ENCODE measurements at regions not wholly inside any gene's neighbourhood (a gene's known extent, or its start where the extent isn't known, plus 50 kb on each side); places are given as distances from the start of the nearest gene placed in this dataset.

DNA sequence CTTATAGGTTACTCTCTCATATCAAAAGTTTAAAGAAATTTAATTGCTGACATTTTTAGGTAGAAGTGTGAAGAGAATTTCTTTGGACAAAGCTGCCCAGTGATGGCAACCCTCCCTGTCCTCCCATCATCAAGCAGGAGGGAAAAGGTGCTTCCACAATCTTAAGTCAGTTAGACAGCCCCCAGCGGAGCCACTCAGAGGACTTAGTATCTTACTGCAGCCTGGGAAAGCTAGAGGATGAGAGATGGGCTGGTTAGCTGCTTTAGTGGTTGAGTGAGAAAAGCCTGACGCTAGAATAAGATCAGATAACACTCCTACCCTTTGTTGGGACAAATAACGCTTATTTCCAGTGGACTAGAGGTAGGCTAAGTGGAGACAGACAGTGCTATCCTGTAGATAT, 227.1 kb downstream of the RFPL4B start:
- no peaks in the 10 kb centered on the region for H3K27me3 ChIP-seq (ENCODE audit: control insufficient read depth, insufficient read depth, low read length)
- H3K36me3 ChIP-seq (ENCODE audit: control insufficient read depth, insufficient read depth, low read length) = no peaks in the 10 kb centered on the region
- H3K27ac ChIP-seq (ENCODE audit: low read length) = no peak overlapping the region
- POLR2A ChIA-PET = interaction anchor here (0.5 kb wide), 1 partner anchor 354 kb away, joined by 3 read pairs; no protein-coding TSS in a partner anchor
- ATAC-seq (no peak), DNase-seq (ENCODE audit: low read depth, low spot score) (no peak)
- no TSS peak for BruUV-seq (replicated peaks)
- in situ Hi-C loops (cut with HindIII; ENCODE audit: low pct_unique_long_range_greater_than_20kb, low sequenced_read_pairs) = no loop called here
- TF ChIP-seq POLR2AphosphoS5 (IDR thresholded peaks at IDR 0.05; ENCODE audit: low read depth, low read length) (no peak), SIN3A (IDR thresholded peaks at IDR 0.05; ENCODE audit: borderline replicate concordance, insufficient read depth, low read depth, low read length) (no peak), TCF7L2 (IDR thresholded peaks at IDR 0.05; ENCODE audit: low read depth, low read length) (no peak)
- TF ChIP-seq, protein P1, sequence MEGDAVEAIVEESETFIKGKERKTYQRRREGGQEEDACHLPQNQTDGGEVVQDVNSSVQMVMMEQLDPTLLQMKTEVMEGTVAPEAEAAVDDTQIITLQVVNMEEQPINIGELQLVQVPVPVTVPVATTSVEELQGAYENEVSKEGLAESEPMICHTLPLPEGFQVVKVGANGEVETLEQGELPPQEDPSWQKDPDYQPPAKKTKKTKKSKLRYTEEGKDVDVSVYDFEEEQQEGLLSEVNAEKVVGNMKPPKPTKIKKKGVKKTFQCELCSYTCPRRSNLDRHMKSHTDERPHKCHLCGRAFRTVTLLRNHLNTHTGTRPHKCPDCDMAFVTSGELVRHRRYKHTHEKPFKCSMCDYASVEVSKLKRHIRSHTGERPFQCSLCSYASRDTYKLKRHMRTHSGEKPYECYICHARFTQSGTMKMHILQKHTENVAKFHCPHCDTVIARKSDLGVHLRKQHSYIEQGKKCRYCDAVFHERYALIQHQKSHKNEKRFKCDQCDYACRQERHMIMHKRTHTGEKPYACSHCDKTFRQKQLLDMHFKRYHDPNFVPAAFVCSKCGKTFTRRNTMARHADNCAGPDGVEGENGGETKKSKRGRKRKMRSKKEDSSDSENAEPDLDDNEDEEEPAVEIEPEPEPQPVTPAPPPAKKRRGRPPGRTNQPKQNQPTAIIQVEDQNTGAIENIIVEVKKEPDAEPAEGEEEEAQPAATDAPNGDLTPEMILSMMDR (IDR thresholded peaks at IDR 0.05) = no peak
- TF ChIP-seq, protein P2, sequence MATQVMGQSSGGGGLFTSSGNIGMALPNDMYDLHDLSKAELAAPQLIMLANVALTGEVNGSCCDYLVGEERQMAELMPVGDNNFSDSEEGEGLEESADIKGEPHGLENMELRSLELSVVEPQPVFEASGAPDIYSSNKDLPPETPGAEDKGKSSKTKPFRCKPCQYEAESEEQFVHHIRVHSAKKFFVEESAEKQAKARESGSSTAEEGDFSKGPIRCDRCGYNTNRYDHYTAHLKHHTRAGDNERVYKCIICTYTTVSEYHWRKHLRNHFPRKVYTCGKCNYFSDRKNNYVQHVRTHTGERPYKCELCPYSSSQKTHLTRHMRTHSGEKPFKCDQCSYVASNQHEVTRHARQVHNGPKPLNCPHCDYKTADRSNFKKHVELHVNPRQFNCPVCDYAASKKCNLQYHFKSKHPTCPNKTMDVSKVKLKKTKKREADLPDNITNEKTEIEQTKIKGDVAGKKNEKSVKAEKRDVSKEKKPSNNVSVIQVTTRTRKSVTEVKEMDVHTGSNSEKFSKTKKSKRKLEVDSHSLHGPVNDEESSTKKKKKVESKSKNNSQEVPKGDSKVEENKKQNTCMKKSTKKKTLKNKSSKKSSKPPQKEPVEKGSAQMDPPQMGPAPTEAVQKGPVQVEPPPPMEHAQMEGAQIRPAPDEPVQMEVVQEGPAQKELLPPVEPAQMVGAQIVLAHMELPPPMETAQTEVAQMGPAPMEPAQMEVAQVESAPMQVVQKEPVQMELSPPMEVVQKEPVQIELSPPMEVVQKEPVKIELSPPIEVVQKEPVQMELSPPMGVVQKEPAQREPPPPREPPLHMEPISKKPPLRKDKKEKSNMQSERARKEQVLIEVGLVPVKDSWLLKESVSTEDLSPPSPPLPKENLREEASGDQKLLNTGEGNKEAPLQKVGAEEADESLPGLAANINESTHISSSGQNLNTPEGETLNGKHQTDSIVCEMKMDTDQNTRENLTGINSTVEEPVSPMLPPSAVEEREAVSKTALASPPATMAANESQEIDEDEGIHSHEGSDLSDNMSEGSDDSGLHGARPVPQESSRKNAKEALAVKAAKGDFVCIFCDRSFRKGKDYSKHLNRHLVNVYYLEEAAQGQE (IDR thresholded peaks at IDR 0.05; ENCODE audit: insufficient read depth in 1 of 2, low read depth in 2 of 2, low read length in 1 of 2) = no peak
- no peaks in the 10 kb centered on the region for H3K9me3 ChIP-seq (ENCODE audit: control insufficient read depth, insufficient read depth, low read depth, low read length)
- H3K4me1 ChIP-seq (ENCODE audit: control insufficient read depth, insufficient read depth, low read length) = no peaks in the 10 kb centered on the region
- H3K4me3 ChIP-seq (ENCODE audit: low read depth in 2 of 2, low read length in 2 of 2) = no peak overlapping the region
- CTCF ChIA-PET = no interaction called here
- intact Hi-C loops (cut with micrococcal nuclease; ENCODE audit: unreplicated experiment) = no loop called here

DNA sequence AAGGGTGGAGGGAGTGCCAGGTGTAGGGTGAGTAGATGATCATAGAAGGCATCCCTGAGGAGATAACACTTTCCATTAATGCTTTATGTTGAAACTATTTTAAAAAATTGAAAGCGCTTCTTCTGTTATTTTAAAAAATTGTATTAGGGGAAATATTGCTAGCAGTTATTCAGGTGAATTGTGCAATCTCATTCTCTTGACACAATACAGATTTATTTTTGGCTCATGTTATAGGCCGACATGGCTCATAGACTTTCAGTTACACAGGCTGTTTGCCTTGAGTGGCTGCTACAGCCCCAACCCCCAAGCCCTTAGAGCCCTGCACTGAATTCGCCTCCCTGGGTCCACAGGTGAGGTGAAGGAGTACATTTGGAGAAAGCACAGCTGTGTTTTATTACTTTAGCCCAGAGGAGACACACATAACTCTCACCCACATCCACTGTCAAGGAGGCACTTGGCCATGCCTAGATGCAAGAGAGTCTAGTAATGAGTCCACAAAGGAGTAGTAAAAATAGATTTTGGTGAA, 228.2 kb downstream of the RFPL4B start:
- CTCF ChIA-PET = no interaction called here
- intact Hi-C loops (cut with micrococcal nuclease; ENCODE audit: unreplicated experiment) = no loop called here
- Histone ChIP-seq H3K36me3 (ENCODE audit: control insufficient read depth, insufficient read depth, low read length) (no peaks in the 10 kb centered on the region), H3K4me3 (ENCODE audit: low read depth in 2 of 2, low read length in 2 of 2) (no peak overlapping the region), H3K9me3 (ENCODE audit: control insufficient read depth, insufficient read depth, low read depth, low read length) (no peaks in the 10 kb centered on the region), H3K27ac (ENCODE audit: low read length) (no peak overlapping the region), H3K27me3 (ENCODE audit: control insufficient read depth, insufficient read depth, low read length) (no peaks in the 10 kb centered on the region), H3K4me1 (ENCODE audit: control insufficient read depth, insufficient read depth, low read length) (no peaks in the 10 kb centered on the region)
- ATAC-seq (no peak), DNase-seq (ENCODE audit: low read depth, low spot score) (no peak)
- BruUV-seq (replicated peaks) = no TSS peak
- TF ChIP-seq, protein P1 (IDR thresholded peaks at IDR 0.05) = no peak
- TF ChIP-seq TCF7L2 (IDR thresholded peaks at IDR 0.05; ENCODE audit: low read depth, low read length) = no peak
- no peak for TF ChIP-seq SIN3A (IDR thresholded peaks at IDR 0.05; ENCODE audit: borderline replicate concordance, insufficient read depth, low read depth, low read length)
- no peak for TF ChIP-seq POLR2AphosphoS5 (IDR thresholded peaks at IDR 0.05; ENCODE audit: low read depth, low read length)
- TF ChIP-seq, protein P2 (IDR thresholded peaks at IDR 0.05; ENCODE audit: insufficient read depth in 1 of 2, low read depth in 2 of 2, low read length in 1 of 2) = no peak
- POLR2A ChIA-PET = no interaction called here
- in situ Hi-C loops (cut with HindIII; ENCODE audit: low pct_unique_long_range_greater_than_20kb, low sequenced_read_pairs) = no loop called here
